GM18508 (cell line): ENCODE measurements at regions not wholly inside any gene's neighbourhood (a gene's known extent, or its start where the extent isn't known, plus 50 kb on each side); places are given as distances from the start of the nearest gene placed in this dataset.
"Not testable (repeated sequence)": the region's sequence is repeated elsewhere in the genome, so short reads cannot be mapped to it uniquely, and the experiment has no call there.

Experiments
- ATAC-seq: cut with Tn5 transposase; IDR thresholded peaks from one replicate; pipeline ENCODE4 v1.9.1; 2021; ENCODE audit warnings: moderate number of reproducible peaks; ENCODE audit not compliant: insufficient read depth, unreplicated experiment

GRCh38 chrX:84267432-84267831, 79.4 kb upstream of the RPS6KA6 start:
- not testable (repeated sequence) for ATAC-seq

- ATAC-seq: no peak
Measured at GRCh38 chrX:84259868-84260267, 71.9 kb upstream of the RPS6KA6 start.

- ATAC-seq: peak; percentile 49
Measured at GRCh38 chrX:84258708-84259107, 70.7 kb upstream of the RPS6KA6 start.

- no peak for ATAC-seq
Measured at GRCh38 chrX:84248226-84248625, 60.2 kb upstream of the RPS6KA6 start.

- no peak for ATAC-seq
Measured at GRCh38 chrX:84240848-84241565, 53.0 kb upstream of the RPS6KA6 start.
